ENCODE measurements at regions not wholly inside any gene's neighbourhood (a gene's known extent, or its start where the extent isn't known, plus 50 kb on each side); places are given as distances from the start of the nearest gene placed in this dataset.

GRCh38 chr13:105595471-105595870 lies 940.0 kb downstream of the EFNB2 start:
- TF ChIP-seq CTCF (conservative IDR thresholded peaks at IDR 0.05; ENCODE audit: low read depth in 2 of 2) (no peak), CREB1 (CRISPR knock-in tag; IDR thresholded peaks at IDR 0.05; ENCODE audit: low read depth) (no peak), EZH2 (IDR thresholded peaks at IDR 0.05; ENCODE audit: low read depth, unreplicated experiment) (no peak), REST (IDR thresholded peaks at IDR 0.05; ENCODE audit: unreplicated experiment) (no peak), POLR2AphosphoS5 (IDR thresholded peaks at IDR 0.05; ENCODE audit: low read depth) (no peak), EZH2phosphoT487 (IDR thresholded peaks at IDR 0.05; ENCODE audit: unreplicated experiment) (no peak), ZNF331 (CRISPR knock-in tag; IDR thresholded peaks at IDR 0.05; ENCODE audit: low read depth) (no peak), JUNB (IDR thresholded peaks at IDR 0.05; ENCODE audit: unreplicated experiment) (no peak), ZNF114 (CRISPR knock-in tag; IDR thresholded peaks at IDR 0.05) (no peak)

Data from GM23338 (cell line).